Chondrocyte (in vitro differentiated cells): ENCODE measurements at regions not wholly inside any gene's neighbourhood (a gene's known extent, or its start where the extent isn't known, plus 50 kb on each side); places are given as distances from the start of the nearest gene placed in this dataset.
"Not testable (repeated sequence)": the region's sequence is repeated elsewhere in the genome, so short reads cannot be mapped to it uniquely, and the experiment has no call there.

Experiments
- DNase-seq: peaks from one replicate; pipeline ENCODE4 v3.0.0; 2021; ENCODE audit warnings: mixed read lengths, low spot score
- H3K27ac Mint-ChIP-seq: one replicate; pipeline ENCODE4 v1.8.0; 2021; ENCODE audit warnings: mild to moderate bottlenecking, moderate library complexity, mixed read lengths; ENCODE audit not compliant: unreplicated experiment
- H3K27me3 Mint-ChIP-seq: 2 replicates; pipeline ENCODE4 v1.8.0; 2021; ENCODE audit warnings: low read depth, mixed read lengths
- H3K36me3 Mint-ChIP-seq: 2 replicates; pipeline ENCODE4 v1.8.0; 2021; ENCODE audit warnings: low read depth, mixed read lengths
- H3K4me1 Mint-ChIP-seq: 2 replicates; pipeline ENCODE4 v1.8.0; 2021; ENCODE audit warnings: low read depth, mild to moderate bottlenecking, mixed read lengths
- H3K4me3 Mint-ChIP-seq: one replicate; pipeline ENCODE4 v1.8.0; 2021; ENCODE audit warnings: mild to moderate bottlenecking, moderate library complexity, mixed read lengths; ENCODE audit not compliant: unreplicated experiment
- H3K9me3 Mint-ChIP-seq: 2 replicates; pipeline ENCODE4 v1.8.0; 2021; ENCODE audit warnings: low read depth, mixed read lengths
- CTCF ChIP-seq: fragments of 200-600 bp; sonication (generic); IDR thresholded peaks from 2 replicates; pipeline ENCODE4 v1.5.0; 2021; ENCODE audit warnings: antibody characterized with exemption, mild to moderate bottlenecking, moderate library complexity

- H3K27ac Mint-ChIP-seq, result no peak overlapping the region
- no peaks in the 10 kb centered on the region for H3K27me3 Mint-ChIP-seq
- no peak overlapping the region for H3K4me3 Mint-ChIP-seq
- H3K9me3 Mint-ChIP-seq, result no peaks in the 10 kb centered on the region
- H3K36me3 Mint-ChIP-seq, result no peaks in the 10 kb centered on the region
- no peak for TF ChIP-seq CTCF
- no peak for DNase-seq
- peaks cover 45% of the 10 kb centered on the region for H3K4me1 Mint-ChIP-seq
Measured at GRCh38 chr4:151538963-151539362, 130.0 kb downstream of the FHIP1A start.

GRCh38 chr4:151540728-151541388 is 131.9 kb downstream of the FHIP1A start:
- no peak for TF ChIP-seq CTCF
- Mint-ChIP-seq H3K27me3 (no peaks in the 10 kb centered on the region), H3K9me3 (no peaks in the 10 kb centered on the region), H3K4me1 (peaks cover 45% of the 10 kb centered on the region), H3K27ac (peak overlapping the region; percentile 88), H3K4me3 (peak overlapping the region; percentile 43), H3K36me3 (no peaks in the 10 kb centered on the region)
- DNase-seq, result no peak

- peaks cover 45% of the 10 kb centered on the region for H3K4me1 Mint-ChIP-seq
- H3K27me3 Mint-ChIP-seq, result no peaks in the 10 kb centered on the region
- TF ChIP-seq CTCF, result no peak
- DNase-seq, result no peak
- H3K4me3 Mint-ChIP-seq, result no peak overlapping the region
- H3K9me3 Mint-ChIP-seq, result no peaks in the 10 kb centered on the region
- H3K36me3 Mint-ChIP-seq, result no peaks in the 10 kb centered on the region
- peak overlapping the region; percentile 88 for H3K27ac Mint-ChIP-seq
Measured at GRCh38 chr4:151541389-151542071, 132.6 kb downstream of the FHIP1A start.

- TF ChIP-seq CTCF, result no peak
- DNase-seq, result no peak
- peaks cover 4% of the 10 kb centered on the region for H3K36me3 Mint-ChIP-seq
- no peak overlapping the region for H3K27ac Mint-ChIP-seq
- peaks cover 19% of the 10 kb centered on the region for H3K9me3 Mint-ChIP-seq
- no peak overlapping the region for H3K4me3 Mint-ChIP-seq
- H3K27me3 Mint-ChIP-seq, result no peaks in the 10 kb centered on the region
- H3K4me1 Mint-ChIP-seq, result no peaks in the 10 kb centered on the region
Measured at GRCh38 chr4:151548708-151549107, 139.7 kb downstream of the FHIP1A start.

GRCh38 chr4:151549378-151549777 is 140.4 kb downstream of the FHIP1A start:
- H3K4me1 Mint-ChIP-seq, H3K4me3 Mint-ChIP-seq, DNase-seq, H3K27me3 Mint-ChIP-seq, H3K27ac Mint-ChIP-seq, H3K36me3 Mint-ChIP-seq: not testable (repeated sequence)
- H3K9me3 Mint-ChIP-seq, result peaks cover 19% of the 10 kb centered on the region

- H3K27me3 Mint-ChIP-seq, result peaks cover 3% of the 10 kb centered on the region
- peaks cover 2% of the 10 kb centered on the region for H3K36me3 Mint-ChIP-seq
- peaks cover 4% of the 10 kb centered on the region for H3K4me1 Mint-ChIP-seq
- DNase-seq, result no peak
- H3K9me3 Mint-ChIP-seq, result peaks cover 18% of the 10 kb centered on the region
- no peak overlapping the region for H3K4me3 Mint-ChIP-seq
- H3K27ac Mint-ChIP-seq, result no peak overlapping the region
- no peak for TF ChIP-seq CTCF
Measured at GRCh38 chr4:151553874-151554273, 144.9 kb downstream of the FHIP1A start.
